ENCODE measurements at regions not wholly inside any gene's neighbourhood (a gene's known extent, or its start where the extent isn't known, plus 50 kb on each side); places are given as distances from the start of the nearest gene placed in this dataset.

- DNase-seq (ENCODE audit: low spot score): no peak
- Mint-ChIP-seq H3K4me3 (ENCODE audit: unreplicated experiment) (no peak overlapping the region), H3K36me3 (ENCODE audit: low read depth, unreplicated experiment) (no peaks in the 10 kb centered on the region), H3K9me3 (ENCODE audit: unreplicated experiment) (no peaks in the 10 kb centered on the region), H3K27me3 (ENCODE audit: unreplicated experiment) (no peaks in the 10 kb centered on the region), H3K27ac (ENCODE audit: unreplicated experiment) (no peak overlapping the region), H3K4me1 (ENCODE audit: unreplicated experiment) (peaks cover 10% of the 10 kb centered on the region)
- no peak for TF ChIP-seq CTCF (IDR thresholded peaks at IDR 0.05; ENCODE audit: unreplicated experiment)
Observed at GRCh38 chr13:79749566-79749965, 268.6 kb downstream of the NDFIP2 start.

GRCh38 chr13:79745081-79745480 is 264.1 kb downstream of the NDFIP2 start:
- Mint-ChIP-seq H3K27ac (ENCODE audit: unreplicated experiment) (no peak overlapping the region), H3K4me3 (ENCODE audit: unreplicated experiment) (no peak overlapping the region), H3K9me3 (ENCODE audit: unreplicated experiment) (no peaks in the 10 kb centered on the region), H3K4me1 (ENCODE audit: unreplicated experiment) (peaks cover 1% of the 10 kb centered on the region), H3K27me3 (ENCODE audit: unreplicated experiment) (no peaks in the 10 kb centered on the region), H3K36me3 (ENCODE audit: low read depth, unreplicated experiment) (no peaks in the 10 kb centered on the region)
- DNase-seq (ENCODE audit: low spot score): no peak
- no peak for TF ChIP-seq CTCF (IDR thresholded peaks at IDR 0.05; ENCODE audit: unreplicated experiment)

GRCh38 chr13:79742923-79743322 is 262.0 kb downstream of the NDFIP2 start:
- Mint-ChIP-seq H3K27me3 (ENCODE audit: unreplicated experiment) (no peaks in the 10 kb centered on the region), H3K4me3 (ENCODE audit: unreplicated experiment) (no peak overlapping the region), H3K4me1 (ENCODE audit: unreplicated experiment) (no peaks in the 10 kb centered on the region), H3K36me3 (ENCODE audit: low read depth, unreplicated experiment) (no peaks in the 10 kb centered on the region), H3K27ac (ENCODE audit: unreplicated experiment) (no peak overlapping the region), H3K9me3 (ENCODE audit: unreplicated experiment) (no peaks in the 10 kb centered on the region)
- TF ChIP-seq CTCF (IDR thresholded peaks at IDR 0.05; ENCODE audit: unreplicated experiment): no peak
- DNase-seq (ENCODE audit: low spot score): no peak

- Mint-ChIP-seq H3K36me3 (ENCODE audit: low read depth, unreplicated experiment) (no peaks in the 10 kb centered on the region), H3K4me3 (ENCODE audit: unreplicated experiment) (no peak overlapping the region), H3K9me3 (ENCODE audit: unreplicated experiment) (no peaks in the 10 kb centered on the region), H3K27me3 (ENCODE audit: unreplicated experiment) (no peaks in the 10 kb centered on the region), H3K27ac (ENCODE audit: unreplicated experiment) (no peak overlapping the region), H3K4me1 (ENCODE audit: unreplicated experiment) (no peaks in the 10 kb centered on the region)
- no peak for TF ChIP-seq CTCF (IDR thresholded peaks at IDR 0.05; ENCODE audit: unreplicated experiment)
- DNase-seq (ENCODE audit: low spot score): no peak
Observed at GRCh38 chr13:79740991-79741390, 260.0 kb downstream of the NDFIP2 start.

DNA sequence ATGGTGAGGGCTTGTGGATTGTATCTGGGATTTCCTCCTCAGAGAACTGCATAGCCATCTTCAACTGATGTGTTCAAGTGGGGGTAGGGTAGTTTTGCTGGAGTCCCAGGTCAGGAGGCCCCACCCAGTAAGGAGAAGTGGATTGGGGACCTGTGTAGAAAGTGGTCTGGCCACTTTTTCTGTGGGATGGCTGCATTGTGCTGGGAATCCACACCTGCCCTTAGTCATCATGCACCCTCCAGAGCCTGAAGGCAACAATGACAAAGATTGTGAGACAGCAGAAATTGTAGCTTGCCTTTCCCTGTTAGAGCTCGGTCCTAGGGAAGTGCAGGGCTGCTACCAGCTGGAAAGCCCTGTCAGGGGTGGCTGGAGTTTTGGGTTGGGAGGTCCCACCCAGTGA is 255.4 kb downstream of the NDFIP2 start:
- H3K27me3 Mint-ChIP-seq (ENCODE audit: unreplicated experiment): no peaks in the 10 kb centered on the region
- no peaks in the 10 kb centered on the region for H3K36me3 Mint-ChIP-seq (ENCODE audit: low read depth, unreplicated experiment)
- no peaks in the 10 kb centered on the region for H3K9me3 Mint-ChIP-seq (ENCODE audit: unreplicated experiment)
- H3K4me3 Mint-ChIP-seq (ENCODE audit: unreplicated experiment): no peak overlapping the region
- H3K27ac Mint-ChIP-seq (ENCODE audit: unreplicated experiment): no peak overlapping the region
- DNase-seq (ENCODE audit: low spot score): no peak
- H3K4me1 Mint-ChIP-seq (ENCODE audit: unreplicated experiment): no peaks in the 10 kb centered on the region
- TF ChIP-seq CTCF (IDR thresholded peaks at IDR 0.05; ENCODE audit: unreplicated experiment): no peak

Measured in endothelial cell (in vitro differentiated cells).